ENCODE measurements at regions not wholly inside any gene's neighbourhood (a gene's known extent, or its start where the extent isn't known, plus 50 kb on each side); places are given as distances from the start of the nearest gene placed in this dataset.

GRCh38 chr22:48651036-48651890 is 1176.4 kb downstream of the BRD1 start:
- H3K27me3 ChIP-seq (ENCODE audit: control insufficient read depth in 1 of 2, insufficient read depth in 2 of 2, low read length in 2 of 2) = no peaks in the 10 kb centered on the region
- H3K9ac ChIP-seq (ENCODE audit: low read depth in 1 of 2, low read length in 2 of 2) = no peak overlapping the region
- no peak overlapping the region for H3K4me3 ChIP-seq (ENCODE audit: low read depth in 1 of 2, low read length in 2 of 2)
- no peak overlapping the region for H3K27ac ChIP-seq (ENCODE audit: low read depth, low read length)
- no peaks in the 10 kb centered on the region for H3K4me1 ChIP-seq (ENCODE audit: control insufficient read depth in 1 of 2, insufficient read depth in 2 of 2, low read length in 2 of 2)
- no peaks in the 10 kb centered on the region for H3K9me3 ChIP-seq (ENCODE audit: control insufficient read depth in 1 of 2, low read length in 2 of 2)
- no peaks in the 10 kb centered on the region for H3K36me3 ChIP-seq (ENCODE audit: control insufficient read depth in 1 of 2, insufficient read depth in 2 of 2, low read length in 2 of 2)

GRCh38 chr22:48650323-48651035 is 1177.2 kb downstream of the BRD1 start:
- Histone ChIP-seq H3K9me3 (ENCODE audit: control insufficient read depth in 1 of 2, low read length in 2 of 2) (no peaks in the 10 kb centered on the region), H3K4me3 (ENCODE audit: low read depth in 1 of 2, low read length in 2 of 2) (no peak overlapping the region), H3K27ac (ENCODE audit: low read depth, low read length) (no peak overlapping the region), H3K9ac (ENCODE audit: low read depth in 1 of 2, low read length in 2 of 2) (no peak overlapping the region), H3K4me1 (ENCODE audit: control insufficient read depth in 1 of 2, insufficient read depth in 2 of 2, low read length in 2 of 2) (no peaks in the 10 kb centered on the region), H3K36me3 (ENCODE audit: control insufficient read depth in 1 of 2, insufficient read depth in 2 of 2, low read length in 2 of 2) (no peaks in the 10 kb centered on the region), H3K27me3 (ENCODE audit: control insufficient read depth in 1 of 2, insufficient read depth in 2 of 2, low read length in 2 of 2) (no peaks in the 10 kb centered on the region)

GRCh38 chr22:48649466-48649865 is 1178.2 kb downstream of the BRD1 start:
- Histone ChIP-seq H3K4me3 (ENCODE audit: low read depth in 1 of 2, low read length in 2 of 2) (no peak overlapping the region), H3K4me1 (ENCODE audit: control insufficient read depth in 1 of 2, insufficient read depth in 2 of 2, low read length in 2 of 2) (no peaks in the 10 kb centered on the region), H3K36me3 (ENCODE audit: control insufficient read depth in 1 of 2, insufficient read depth in 2 of 2, low read length in 2 of 2) (no peaks in the 10 kb centered on the region), H3K9ac (ENCODE audit: low read depth in 1 of 2, low read length in 2 of 2) (no peak overlapping the region), H3K27me3 (ENCODE audit: control insufficient read depth in 1 of 2, insufficient read depth in 2 of 2, low read length in 2 of 2) (no peaks in the 10 kb centered on the region), H3K27ac (ENCODE audit: low read depth, low read length) (no peak overlapping the region), H3K9me3 (ENCODE audit: control insufficient read depth in 1 of 2, low read length in 2 of 2) (no peaks in the 10 kb centered on the region)

GRCh38 chr22:48649031-48649430 is 1178.6 kb downstream of the BRD1 start:
- Histone ChIP-seq H3K36me3 (ENCODE audit: control insufficient read depth in 1 of 2, insufficient read depth in 2 of 2, low read length in 2 of 2) (no peaks in the 10 kb centered on the region), H3K4me3 (ENCODE audit: low read depth in 1 of 2, low read length in 2 of 2) (no peak overlapping the region), H3K27ac (ENCODE audit: low read depth, low read length) (no peak overlapping the region), H3K27me3 (ENCODE audit: control insufficient read depth in 1 of 2, insufficient read depth in 2 of 2, low read length in 2 of 2) (no peaks in the 10 kb centered on the region), H3K9me3 (ENCODE audit: control insufficient read depth in 1 of 2, low read length in 2 of 2) (no peaks in the 10 kb centered on the region), H3K9ac (ENCODE audit: low read depth in 1 of 2, low read length in 2 of 2) (no peak overlapping the region), H3K4me1 (ENCODE audit: control insufficient read depth in 1 of 2, insufficient read depth in 2 of 2, low read length in 2 of 2) (no peaks in the 10 kb centered on the region)

GRCh38 chr22:48647606-48648515 is 1179.8 kb downstream of the BRD1 start:
- H3K27me3 ChIP-seq (ENCODE audit: control insufficient read depth in 1 of 2, insufficient read depth in 2 of 2, low read length in 2 of 2) = no peaks in the 10 kb centered on the region
- H3K36me3 ChIP-seq (ENCODE audit: control insufficient read depth in 1 of 2, insufficient read depth in 2 of 2, low read length in 2 of 2) = no peaks in the 10 kb centered on the region
- H3K27ac ChIP-seq (ENCODE audit: low read depth, low read length) = no peak overlapping the region
- H3K9ac ChIP-seq (ENCODE audit: low read depth in 1 of 2, low read length in 2 of 2) = no peak overlapping the region
- no peak overlapping the region for H3K4me3 ChIP-seq (ENCODE audit: low read depth in 1 of 2, low read length in 2 of 2)
- H3K9me3 ChIP-seq (ENCODE audit: control insufficient read depth in 1 of 2, low read length in 2 of 2) = no peaks in the 10 kb centered on the region
- H3K4me1 ChIP-seq (ENCODE audit: control insufficient read depth in 1 of 2, insufficient read depth in 2 of 2, low read length in 2 of 2) = no peaks in the 10 kb centered on the region

GRCh38 chr22:48647051-48647450 is 1180.6 kb downstream of the BRD1 start:
- Histone ChIP-seq H3K4me3 (ENCODE audit: low read depth in 1 of 2, low read length in 2 of 2) (no peak overlapping the region), H3K27ac (ENCODE audit: low read depth, low read length) (no peak overlapping the region), H3K27me3 (ENCODE audit: control insufficient read depth in 1 of 2, insufficient read depth in 2 of 2, low read length in 2 of 2) (no peaks in the 10 kb centered on the region), H3K4me1 (ENCODE audit: control insufficient read depth in 1 of 2, insufficient read depth in 2 of 2, low read length in 2 of 2) (no peaks in the 10 kb centered on the region), H3K9ac (ENCODE audit: low read depth in 1 of 2, low read length in 2 of 2) (no peak overlapping the region), H3K9me3 (ENCODE audit: control insufficient read depth in 1 of 2, low read length in 2 of 2) (no peaks in the 10 kb centered on the region), H3K36me3 (ENCODE audit: control insufficient read depth in 1 of 2, insufficient read depth in 2 of 2, low read length in 2 of 2) (no peaks in the 10 kb centered on the region)

- Histone ChIP-seq H3K4me3 (ENCODE audit: low read depth in 1 of 2, low read length in 2 of 2) (no peak overlapping the region), H3K27me3 (ENCODE audit: control insufficient read depth in 1 of 2, insufficient read depth in 2 of 2, low read length in 2 of 2) (no peaks in the 10 kb centered on the region), H3K9ac (ENCODE audit: low read depth in 1 of 2, low read length in 2 of 2) (no peak overlapping the region), H3K27ac (ENCODE audit: low read depth, low read length) (no peak overlapping the region), H3K36me3 (ENCODE audit: control insufficient read depth in 1 of 2, insufficient read depth in 2 of 2, low read length in 2 of 2) (no peaks in the 10 kb centered on the region), H3K4me1 (ENCODE audit: control insufficient read depth in 1 of 2, insufficient read depth in 2 of 2, low read length in 2 of 2) (no peaks in the 10 kb centered on the region), H3K9me3 (ENCODE audit: control insufficient read depth in 1 of 2, low read length in 2 of 2) (no peaks in the 10 kb centered on the region)
Measured at GRCh38 chr22:48646216-48646925, 1181.3 kb downstream of the BRD1 start.

GRCh38 chr22:48645766-48646165 is 1181.9 kb downstream of the BRD1 start:
- H3K36me3 ChIP-seq (ENCODE audit: control insufficient read depth in 1 of 2, insufficient read depth in 2 of 2, low read length in 2 of 2) = no peaks in the 10 kb centered on the region
- H3K4me1 ChIP-seq (ENCODE audit: control insufficient read depth in 1 of 2, insufficient read depth in 2 of 2, low read length in 2 of 2) = no peaks in the 10 kb centered on the region
- no peak overlapping the region for H3K4me3 ChIP-seq (ENCODE audit: low read depth in 1 of 2, low read length in 2 of 2)
- no peak overlapping the region for H3K9ac ChIP-seq (ENCODE audit: low read depth in 1 of 2, low read length in 2 of 2)
- H3K9me3 ChIP-seq (ENCODE audit: control insufficient read depth in 1 of 2, low read length in 2 of 2) = no peaks in the 10 kb centered on the region
- no peak overlapping the region for H3K27ac ChIP-seq (ENCODE audit: low read depth, low read length)
- no peaks in the 10 kb centered on the region for H3K27me3 ChIP-seq (ENCODE audit: control insufficient read depth in 1 of 2, insufficient read depth in 2 of 2, low read length in 2 of 2)

- Histone ChIP-seq H3K9me3 (ENCODE audit: control insufficient read depth in 1 of 2, low read length in 2 of 2) (no peaks in the 10 kb centered on the region), H3K27me3 (ENCODE audit: control insufficient read depth in 1 of 2, insufficient read depth in 2 of 2, low read length in 2 of 2) (no peaks in the 10 kb centered on the region), H3K4me3 (ENCODE audit: low read depth in 1 of 2, low read length in 2 of 2) (no peak overlapping the region), H3K36me3 (ENCODE audit: control insufficient read depth in 1 of 2, insufficient read depth in 2 of 2, low read length in 2 of 2) (no peaks in the 10 kb centered on the region), H3K4me1 (ENCODE audit: control insufficient read depth in 1 of 2, insufficient read depth in 2 of 2, low read length in 2 of 2) (no peaks in the 10 kb centered on the region), H3K27ac (ENCODE audit: low read depth, low read length) (no peak overlapping the region), H3K9ac (ENCODE audit: low read depth in 1 of 2, low read length in 2 of 2) (no peak overlapping the region)
Measured at GRCh38 chr22:48644997-48645396, 1182.7 kb downstream of the BRD1 start.

All from duodenal mucosa (tissue), 2 donors.